Subcutaneous abdominal adipose tissue (tissue), 5 donors: ENCODE measurements at regions not wholly inside any gene's neighbourhood (a gene's known extent, or its start where the extent isn't known, plus 50 kb on each side); places are given as distances from the start of the nearest gene placed in this dataset.

Experiments used
- H3K27ac ChIP-seq: one replicate; pipeline ENCODE4 v1.7.0; 2013; ENCODE audit warnings: low read depth, mild to moderate bottlenecking, inconsistent platforms, low read length, moderate library complexity
- H3K27me3 ChIP-seq, 5 donors: one replicate each; pipeline ENCODE4 v1.7.0; 2013; ENCODE audit warnings: low read length in 5 of 5, inconsistent platforms in 1 of 5; ENCODE audit not compliant: control insufficient read depth in 5 of 5, insufficient read depth in 4 of 5
- H3K36me3 ChIP-seq, 5 donors: one replicate each; pipeline ENCODE4 v1.7.0; 2013; ENCODE audit warnings: low read length in 5 of 5; ENCODE audit not compliant: control insufficient read depth in 5 of 5, insufficient read depth in 5 of 5
- H3K4me1 ChIP-seq, 5 donors: one replicate each; pipeline ENCODE4 v1.7.0; 2013; ENCODE audit warnings: low read length in 5 of 5, mild to moderate bottlenecking in 3 of 5, moderate library complexity in 1 of 5; ENCODE audit not compliant: control insufficient read depth in 5 of 5, insufficient read depth in 5 of 5
- H3K4me3 ChIP-seq, 5 donors: one replicate each; pipeline ENCODE4 v1.7.0; 2013; ENCODE audit warnings: low read length in 5 of 5, low read depth in 1 of 5
- H3K9ac ChIP-seq, 5 donors: one replicate each; pipeline ENCODE4 v1.7.0; 2013; ENCODE audit warnings: low read length in 5 of 5, mild to moderate bottlenecking in 4 of 5, moderate library complexity in 3 of 5
- H3K9me3 ChIP-seq, 5 donors: one replicate each; pipeline ENCODE4 v1.7.0; 2013; ENCODE audit warnings: low read length in 5 of 5; ENCODE audit not compliant: control insufficient read depth in 5 of 5
- donor health status: healthy.
- donor health status: healthy.
- donor health status: healthy.
- donor health status: healthy.
- donor health status: healthy.

GRCh38 chr5:66327008-66327407 is 182.9 kb downstream of the SREK1 start:
- H3K9ac ChIP-seq, result no peak overlapping the region
- H3K4me1 ChIP-seq, result no peaks in the 10 kb centered on the region
- H3K27ac ChIP-seq, result no peak overlapping the region
- H3K36me3 ChIP-seq, result no peaks in the 10 kb centered on the region
- no peaks in the 10 kb centered on the region for H3K27me3 ChIP-seq
- H3K9me3 ChIP-seq, result no peaks in the 10 kb centered on the region
- no peak overlapping the region for H3K4me3 ChIP-seq

GRCh38 chr5:66329078-66329477 is 185.0 kb downstream of the SREK1 start:
- Histone ChIP-seq H3K4me1 (no peaks in the 10 kb centered on the region), H3K36me3 (no peaks in the 10 kb centered on the region), H3K9me3 (no peaks in the 10 kb centered on the region), H3K4me3 (no peak overlapping the region), H3K27me3 (no peaks in the 10 kb centered on the region), H3K27ac (no peak overlapping the region), H3K9ac (no peak overlapping the region)

GRCh38 chr5:66333192-66333591 is 189.1 kb downstream of the SREK1 start:
- H3K27ac ChIP-seq, result no peak overlapping the region
- no peak overlapping the region for H3K9ac ChIP-seq
- H3K4me1 ChIP-seq, result peaks cover 0 to 13% (median 0%) of the 10 kb centered on the region in 5 donors
- H3K36me3 ChIP-seq, result no peaks in the 10 kb centered on the region
- no peak overlapping the region for H3K4me3 ChIP-seq
- no peaks in the 10 kb centered on the region for H3K27me3 ChIP-seq
- H3K9me3 ChIP-seq, result no peaks in the 10 kb centered on the region

- Histone ChIP-seq H3K27me3 (no peaks in the 10 kb centered on the region), H3K9me3 (no peaks in the 10 kb centered on the region), H3K4me1 (peaks cover 0 to 13% (median 0%) of the 10 kb centered on the region in 5 donors), H3K4me3 (no peak overlapping the region), H3K27ac (no peak overlapping the region), H3K36me3 (no peaks in the 10 kb centered on the region), H3K9ac (no peak overlapping the region)
These were observed 193.6 kb downstream of the SREK1 start for GRCh38 chr5:66337626-66338226.

GRCh38 chr5:66338828-66339227 is 194.7 kb downstream of the SREK1 start:
- H3K4me1 ChIP-seq, result peaks cover 0 to 13% (median 0%) of the 10 kb centered on the region in 5 donors
- H3K4me3 ChIP-seq, result no peak overlapping the region
- H3K27me3 ChIP-seq, result no peaks in the 10 kb centered on the region
- H3K9ac ChIP-seq, result no peak overlapping the region
- H3K27ac ChIP-seq, result no peak overlapping the region
- no peaks in the 10 kb centered on the region for H3K36me3 ChIP-seq
- no peaks in the 10 kb centered on the region for H3K9me3 ChIP-seq

- Histone ChIP-seq H3K36me3 (no peaks in the 10 kb centered on the region), H3K9ac (no peak overlapping the region), H3K4me3 (no peak overlapping the region), H3K27me3 (no peaks in the 10 kb centered on the region), H3K27ac (no peak overlapping the region), H3K4me1 (peaks cover 0 to 13% (median 0%) of the 10 kb centered on the region in 5 donors), H3K9me3 (no peaks in the 10 kb centered on the region)
These were observed 195.8 kb downstream of the SREK1 start for GRCh38 chr5:66339896-66340295.

- Histone ChIP-seq H3K27ac (no peak overlapping the region), H3K9me3 (no peaks in the 10 kb centered on the region), H3K36me3 (no peaks in the 10 kb centered on the region), H3K4me1 (peaks cover 0 to 13% (median 0%) of the 10 kb centered on the region in 5 donors), H3K27me3 (no peaks in the 10 kb centered on the region), H3K9ac (no peak overlapping the region), H3K4me3 (no peak overlapping the region)
These were observed 196.7 kb downstream of the SREK1 start for GRCh38 chr5:66340786-66341185.

GRCh38 chr5:66342341-66342880 is 198.3 kb downstream of the SREK1 start:
- no peaks in the 10 kb centered on the region for H3K36me3 ChIP-seq
- H3K27me3 ChIP-seq, result no peaks in the 10 kb centered on the region
- peaks cover 0 to 2% (median 0%) of the 10 kb centered on the region in 5 donors for H3K4me1 ChIP-seq
- no peak overlapping the region for H3K9ac ChIP-seq
- H3K4me3 ChIP-seq, result no peak overlapping the region
- H3K27ac ChIP-seq, result no peak overlapping the region
- H3K9me3 ChIP-seq, result no peaks in the 10 kb centered on the region

GRCh38 chr5:66343370-66344071 is 199.4 kb downstream of the SREK1 start:
- no peaks in the 10 kb centered on the region for H3K36me3 ChIP-seq
- H3K4me3 ChIP-seq, result no peak overlapping the region
- peaks cover 0 to 3% (median 0%) of the 10 kb centered on the region in 5 donors for H3K4me1 ChIP-seq
- H3K9me3 ChIP-seq, result no peaks in the 10 kb centered on the region
- H3K27ac ChIP-seq, result no peak overlapping the region
- H3K27me3 ChIP-seq, result no peaks in the 10 kb centered on the region
- H3K9ac ChIP-seq, result no peak overlapping the region

- no peak overlapping the region for H3K27ac ChIP-seq
- H3K27me3 ChIP-seq, result no peaks in the 10 kb centered on the region
- peaks cover 0 to 7% (median 0%) of the 10 kb centered on the region in 5 donors for H3K4me1 ChIP-seq
- no peaks in the 10 kb centered on the region for H3K36me3 ChIP-seq
- H3K9me3 ChIP-seq, result no peaks in the 10 kb centered on the region
- H3K4me3 ChIP-seq, result no peak overlapping the region
- H3K9ac ChIP-seq, result no peak overlapping the region
These were observed 200.4 kb downstream of the SREK1 start for GRCh38 chr5:66344544-66344943.
